GM21515 (cell line): ENCODE measurements at regions not wholly inside any gene's neighbourhood (a gene's known extent, or its start where the extent isn't known, plus 50 kb on each side); places are given as distances from the start of the nearest gene placed in this dataset.

Source experiments
- ATAC-seq: cut with Tn5 transposase; IDR thresholded peaks from one replicate; pipeline ENCODE4 v1.9.1; 2021; ENCODE audit not compliant: unreplicated experiment

- ATAC-seq, result no peak
Measured at GRCh38 chr11:116478669-116479668, 293.8 kb downstream of the BUD13 start.

GRCh38 chr11:116478205-116478604 lies 294.6 kb downstream of the BUD13 start:
- no peak for ATAC-seq

- no peak for ATAC-seq
Measured at GRCh38 chr11:116473790-116474346, 298.9 kb downstream of the BUD13 start.

- ATAC-seq, result no peak
Measured at GRCh38 chr11:116473206-116473769, 299.5 kb downstream of the BUD13 start.

- ATAC-seq, result no peak
Measured at GRCh38 chr11:116472651-116473050, 300.1 kb downstream of the BUD13 start.

GRCh38 chr11:116471608-116472256 lies 301.1 kb downstream of the BUD13 start:
- ATAC-seq, result no peak

GRCh38 chr11:116468699-116469098 lies 304.1 kb downstream of the BUD13 start:
- no peak for ATAC-seq

- no peak for ATAC-seq
Measured at GRCh38 chr11:116467823-116468222, 305.0 kb downstream of the BUD13 start.

GRCh38 chr11:116466801-116467200 lies 306.0 kb downstream of the BUD13 start:
- ATAC-seq, result no peak

GRCh38 chr11:116466191-116466590 lies 306.6 kb downstream of the BUD13 start:
- ATAC-seq, result no peak

- no peak for ATAC-seq
Measured at GRCh38 chr11:116465056-116465455, 307.7 kb downstream of the BUD13 start.

- ATAC-seq, result no peak
Measured at GRCh38 chr11:116461789-116462188, 311.0 kb downstream of the BUD13 start.

GRCh38 chr11:116460156-116460920 lies 312.4 kb downstream of the BUD13 start:
- ATAC-seq, result no peak

GRCh38 chr11:116459185-116460045 lies 313.4 kb downstream of the BUD13 start:
- ATAC-seq, result no peak

- ATAC-seq, result no peak
Measured at GRCh38 chr11:116458546-116458945, 314.2 kb downstream of the BUD13 start.

- ATAC-seq, result no peak
Measured at GRCh38 chr11:116457336-116458007, 315.3 kb downstream of the BUD13 start.

- ATAC-seq, result no peak
Measured at GRCh38 chr11:116454951-116455350, 317.8 kb downstream of the BUD13 start.

GRCh38 chr11:116454020-116454645 lies 318.7 kb downstream of the BUD13 start:
- no peak for ATAC-seq

- ATAC-seq, result no peak
Measured at GRCh38 chr11:116452461-116452860, 320.3 kb downstream of the BUD13 start.
